HG03025 (cell line): ENCODE measurements at regions not wholly inside any gene's neighbourhood (a gene's known extent, or its start where the extent isn't known, plus 50 kb on each side); places are given as distances from the start of the nearest gene placed in this dataset.

Source experiments
- ATAC-seq: cut with Tn5 transposase; IDR thresholded peaks from one replicate; pipeline ENCODE4 v1.9.1; 2021; ENCODE audit warnings: mild to moderate bottlenecking, moderate library complexity; ENCODE audit not compliant: unreplicated experiment, low FRiP score

DNA sequence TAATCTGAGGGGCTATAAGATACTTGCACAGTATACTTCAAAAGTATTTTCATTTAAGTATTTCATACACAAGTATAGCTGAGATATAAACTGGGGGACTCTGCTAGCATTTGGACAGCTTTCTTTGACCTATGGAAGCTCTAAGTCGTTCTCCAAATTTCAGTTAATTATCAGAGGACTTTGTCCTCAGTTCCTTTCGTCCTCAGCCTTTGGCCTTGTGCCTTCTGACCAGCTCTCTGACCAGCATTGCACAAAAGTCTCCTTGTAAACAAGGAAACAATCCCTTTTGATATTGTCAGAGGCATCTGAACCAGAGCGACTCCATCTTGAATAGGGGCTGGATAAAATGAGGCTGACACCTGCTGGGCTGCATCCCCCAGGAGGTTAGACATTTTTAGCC is 464.0 kb upstream of the FAM241A start:
- no peak for ATAC-seq

DNA sequence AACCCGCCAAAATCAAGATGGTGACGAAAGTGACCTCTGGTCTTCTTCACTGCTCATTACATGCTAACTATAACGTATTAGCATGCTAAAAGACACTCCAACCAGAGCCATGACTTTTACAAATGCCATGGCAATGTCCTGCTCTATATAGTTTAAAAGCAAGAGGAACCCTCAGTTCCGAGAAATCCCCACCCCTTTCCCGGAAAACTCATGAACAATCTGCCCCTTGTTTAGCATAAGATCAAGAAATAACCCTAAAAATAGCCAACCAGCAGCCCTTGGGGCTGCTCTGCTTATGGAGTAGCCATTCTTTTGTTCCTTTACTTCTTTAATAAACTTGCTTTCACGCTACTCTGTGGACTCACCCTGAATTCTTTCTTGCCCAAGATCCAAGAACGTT is 463.5 kb upstream of the FAM241A start:
- ATAC-seq = no peak

DNA sequence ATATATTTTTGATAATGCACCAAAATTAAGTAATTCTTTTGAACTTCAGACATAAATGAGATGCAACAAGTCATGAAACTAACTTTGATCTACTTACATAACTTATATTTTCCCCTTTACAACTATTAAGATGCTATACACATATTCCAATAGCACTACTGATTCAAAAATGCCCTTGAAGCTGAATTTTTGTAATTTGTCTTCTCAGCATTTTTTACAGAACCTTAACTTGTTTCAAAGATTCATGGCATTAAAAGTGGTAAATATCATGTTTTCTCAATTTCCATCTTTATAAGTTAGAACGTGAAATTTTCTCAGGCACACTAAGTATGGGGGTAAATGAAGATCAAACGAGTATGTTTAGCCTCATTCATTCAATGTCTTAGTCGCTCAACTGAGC is 460.0 kb upstream of the FAM241A start:
- no peak for ATAC-seq

DNA sequence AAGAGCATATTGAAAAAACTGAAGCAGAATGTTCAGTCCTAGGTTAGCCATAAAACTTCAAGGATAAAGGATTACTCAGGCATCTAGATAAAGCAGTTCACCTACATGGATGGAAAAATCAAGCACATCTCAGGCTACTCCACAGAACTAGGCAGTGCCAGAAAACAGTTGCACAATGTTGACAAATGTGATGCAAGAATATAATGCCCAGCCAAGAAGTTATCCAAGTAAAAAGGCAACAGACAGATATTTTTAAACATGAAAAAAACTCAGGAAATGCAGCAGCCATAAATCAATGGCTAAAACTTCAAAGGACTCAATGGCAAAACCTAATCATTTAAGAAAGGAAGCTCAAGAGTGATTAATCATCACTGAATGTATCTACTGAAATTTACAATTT is 456.0 kb upstream of the FAM241A start:
- no peak for ATAC-seq

DNA sequence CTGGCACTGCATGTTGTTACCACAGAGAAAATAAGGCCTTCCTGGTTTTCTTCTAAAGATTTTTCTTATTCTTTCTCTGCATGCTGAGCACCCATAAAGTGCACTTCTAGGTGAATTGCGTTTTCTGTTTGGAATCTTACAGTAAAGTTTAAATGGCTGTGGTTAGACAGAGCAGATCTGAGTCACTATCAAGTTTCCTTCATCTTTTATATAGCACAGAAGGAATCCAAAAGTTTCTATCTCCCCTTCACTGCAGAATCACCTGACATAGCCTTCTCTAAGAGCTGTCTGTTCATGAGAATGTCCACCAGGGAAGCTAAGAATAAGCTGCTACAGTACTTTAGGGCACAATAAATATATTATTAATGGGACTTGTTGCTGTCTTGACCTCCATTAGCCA is 455.5 kb upstream of the FAM241A start:
- ATAC-seq = no peak

DNA sequence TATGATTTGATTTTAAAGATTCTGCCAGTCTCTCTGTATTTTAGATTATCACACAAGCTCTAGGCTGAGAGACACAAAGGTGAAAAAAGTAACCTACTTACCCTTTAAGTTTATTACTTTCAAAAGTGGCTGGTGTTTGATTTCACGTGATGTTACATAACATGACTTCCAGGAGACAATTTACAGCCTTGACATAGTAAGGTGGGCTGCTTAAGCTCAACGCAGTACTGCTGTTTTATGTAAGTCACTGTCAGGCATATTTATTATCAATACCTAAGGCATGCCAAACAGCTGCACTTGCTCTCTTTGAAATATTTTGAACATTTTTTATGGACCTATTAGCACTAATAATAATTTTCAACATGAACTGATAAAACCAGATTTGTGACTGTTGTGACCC is 451.5 kb upstream of the FAM241A start:
- no peak for ATAC-seq

DNA sequence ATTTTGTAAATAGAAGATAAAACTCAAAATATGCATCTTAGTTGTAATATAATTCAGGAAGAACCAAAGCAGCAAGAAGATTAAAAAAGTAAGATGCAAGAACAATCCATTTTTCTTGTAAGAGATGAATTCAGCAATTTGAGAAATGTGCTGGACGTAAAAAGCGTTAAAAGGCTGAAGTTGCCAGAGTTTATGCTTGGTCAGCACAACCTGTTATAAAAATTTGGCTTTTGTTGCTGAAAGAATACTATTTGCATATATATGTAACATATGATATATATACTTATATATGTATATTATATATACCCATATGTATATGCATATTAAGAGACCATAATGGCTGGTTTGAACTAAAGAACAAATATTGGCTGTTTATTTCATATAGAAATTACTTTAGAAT is 449.6 kb upstream of the FAM241A start:
- no peak for ATAC-seq

DNA sequence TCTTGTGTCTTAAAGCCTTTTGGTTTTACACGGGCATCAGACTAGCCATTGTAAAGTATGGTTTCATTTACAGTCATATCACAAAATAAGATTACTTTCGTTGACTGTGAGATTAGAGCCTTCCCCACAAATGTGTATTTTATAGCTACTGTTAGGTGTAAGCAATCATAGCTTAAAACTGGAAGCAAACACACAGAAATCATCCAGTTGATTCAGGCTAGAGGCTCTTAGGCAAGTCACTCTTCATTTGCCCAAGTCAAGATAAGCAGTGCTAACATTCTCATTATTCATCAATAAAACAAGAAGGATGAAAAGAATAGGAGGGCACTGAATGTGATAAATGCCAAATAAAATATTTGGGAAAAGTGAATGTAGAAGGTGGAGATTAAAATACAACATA is 448.7 kb upstream of the FAM241A start:
- no peak for ATAC-seq

DNA sequence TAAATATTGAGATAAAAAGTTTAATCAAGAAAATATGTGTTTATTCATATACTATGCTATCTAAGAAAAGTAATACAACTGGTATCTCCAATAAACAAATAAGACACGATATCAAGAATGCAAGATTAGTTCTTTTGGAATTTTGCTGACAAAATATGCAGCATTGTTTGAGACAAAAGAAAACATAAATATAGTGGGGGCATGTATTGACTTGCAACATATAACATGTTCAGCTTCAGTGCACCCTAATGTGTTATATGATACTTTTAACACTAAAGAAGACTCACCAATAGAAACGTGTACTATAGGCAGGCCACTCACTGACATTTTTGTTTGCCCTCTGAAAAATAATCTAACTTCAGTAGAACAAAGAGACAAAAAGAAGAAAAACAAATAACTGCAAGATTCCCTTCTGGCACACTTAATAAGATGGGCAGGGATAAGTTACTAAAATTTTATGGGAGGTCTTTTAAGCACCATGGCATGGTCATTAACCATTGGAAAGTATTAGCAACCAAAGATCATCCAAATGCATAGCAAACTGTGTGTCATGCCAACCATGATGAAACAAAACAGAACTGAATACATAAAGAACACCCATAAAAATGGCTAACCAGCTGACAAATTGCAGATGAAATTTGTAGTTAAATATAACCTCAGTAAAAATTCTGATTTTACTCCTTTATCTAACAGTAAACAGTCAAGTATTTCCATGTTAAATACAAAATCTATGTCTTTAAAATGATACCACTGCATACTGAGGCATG is 447.9 kb upstream of the FAM241A start:
- no peak for ATAC-seq

DNA sequence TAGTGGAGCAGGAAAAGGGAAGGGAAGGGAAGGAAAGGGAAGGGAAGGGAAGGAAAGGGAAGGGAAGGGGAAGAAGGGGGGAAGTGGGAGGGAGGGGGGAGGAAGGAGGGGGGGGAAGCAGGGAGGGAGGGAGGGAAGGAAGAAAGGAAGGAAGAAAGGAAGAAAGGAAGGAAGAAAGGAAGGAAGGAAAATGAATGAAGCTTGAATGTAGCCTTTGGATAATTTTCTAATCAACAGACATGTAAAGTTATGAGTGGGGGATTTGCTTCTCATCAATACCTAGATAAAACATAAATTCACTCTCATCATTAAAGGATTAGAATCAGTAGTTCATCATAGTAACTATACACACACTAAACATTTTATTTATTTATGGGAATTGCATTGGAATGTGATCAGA is 446.9 kb upstream of the FAM241A start:
- ATAC-seq = no peak

DNA sequence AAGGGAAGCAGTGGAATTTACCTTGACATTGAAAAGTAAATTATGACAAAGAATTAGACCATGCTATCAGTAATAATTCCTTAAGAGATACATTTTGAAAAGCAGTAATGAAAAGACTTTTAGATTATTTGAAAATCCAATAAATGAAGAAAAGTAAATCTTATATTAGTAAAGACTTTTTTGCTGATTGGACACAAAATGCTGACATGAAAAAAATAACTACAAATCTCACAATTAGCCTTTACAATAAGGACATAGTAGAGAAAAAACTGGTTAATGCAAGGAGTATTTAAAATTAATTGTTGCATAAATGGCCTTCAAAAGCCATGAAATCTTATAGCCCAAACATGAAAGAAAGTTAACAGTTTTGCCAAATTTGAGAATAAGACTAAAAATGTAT is 446.1 kb upstream of the FAM241A start:
- no peak for ATAC-seq

DNA sequence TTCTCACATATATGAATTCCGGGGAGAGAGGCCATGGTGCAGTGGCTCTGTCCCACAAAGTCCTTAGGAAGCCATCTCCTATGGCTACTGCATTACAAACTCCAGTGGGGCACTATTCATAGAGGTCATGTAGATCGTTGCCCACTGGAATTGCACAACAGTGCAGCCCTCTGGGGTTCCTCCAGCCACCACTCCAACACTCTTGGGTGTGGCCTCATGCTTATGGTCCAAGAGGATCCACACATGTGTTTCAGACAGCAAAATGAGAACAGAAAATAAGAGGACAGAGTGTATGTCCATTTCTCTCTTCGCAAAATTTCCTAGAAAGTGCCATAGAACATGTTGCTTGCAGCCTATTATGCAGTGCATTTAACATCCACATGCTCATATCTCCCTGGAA is 444.2 kb upstream of the FAM241A start:
- ATAC-seq = no peak

DNA sequence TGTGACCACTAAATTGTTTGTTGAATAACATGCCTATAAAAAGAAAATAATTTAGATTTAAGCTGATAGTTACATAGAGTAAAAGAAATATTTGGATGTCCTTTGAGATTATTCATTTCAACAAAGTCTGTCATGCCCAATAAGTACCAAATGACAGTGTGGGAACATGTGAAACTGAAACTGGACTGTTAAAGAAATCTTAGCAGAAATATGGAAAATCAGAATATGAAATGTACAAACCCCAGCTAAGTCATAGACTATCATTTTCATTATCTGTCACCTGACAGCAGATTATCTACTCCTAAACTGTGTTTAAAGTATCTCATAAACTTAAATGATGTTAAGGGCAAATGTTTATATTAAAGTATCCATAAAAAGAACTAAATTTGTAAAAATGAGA is 437.8 kb upstream of the FAM241A start:
- ATAC-seq = no peak

DNA sequence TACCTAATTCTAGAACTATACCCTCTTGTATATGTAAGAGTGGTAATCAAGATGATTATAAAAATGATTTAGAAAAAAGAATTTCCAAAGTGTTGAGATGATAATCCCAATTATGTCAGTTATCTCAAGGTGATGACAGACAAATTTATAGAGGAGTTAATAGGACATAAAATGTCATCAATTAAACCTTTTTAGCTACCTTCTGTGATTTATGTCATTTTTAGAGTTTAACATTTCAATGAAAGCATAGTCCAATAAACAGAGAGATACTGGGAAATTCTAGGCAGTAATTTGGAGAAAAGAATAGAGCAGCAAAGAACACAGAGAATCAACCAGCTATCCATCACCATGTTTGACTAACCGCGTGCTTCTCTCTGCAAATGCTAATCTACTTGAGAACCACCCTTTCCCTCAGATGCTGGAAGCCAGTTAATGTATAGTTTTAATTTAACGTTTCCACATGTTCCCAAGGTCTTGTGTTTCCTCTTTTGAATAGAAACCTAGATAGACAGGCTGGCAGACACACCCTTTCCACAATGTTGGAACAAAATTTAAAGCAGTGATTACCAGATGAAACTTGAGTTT is 433.1 kb upstream of the FAM241A start:
- ATAC-seq = no peak

DNA sequence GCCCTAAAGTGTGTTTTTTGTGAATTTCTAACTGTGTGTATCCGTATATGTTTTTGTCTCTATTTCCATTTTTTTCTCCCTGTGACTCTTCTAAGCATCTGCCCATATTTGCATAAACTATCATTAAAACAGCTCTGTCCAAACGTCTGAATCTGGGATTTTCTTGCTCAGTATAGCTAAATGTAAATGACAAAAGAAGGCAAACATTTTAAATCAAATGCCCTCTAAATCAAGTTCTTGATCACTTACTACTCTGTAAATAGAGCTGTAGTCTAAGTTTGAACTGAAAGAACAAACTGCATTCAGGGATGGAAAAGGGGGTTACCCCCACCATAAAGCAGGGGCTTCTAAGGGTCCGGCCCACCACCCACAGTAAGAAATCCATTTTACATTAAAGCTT is 432.0 kb upstream of the FAM241A start:
- no peak for ATAC-seq

DNA sequence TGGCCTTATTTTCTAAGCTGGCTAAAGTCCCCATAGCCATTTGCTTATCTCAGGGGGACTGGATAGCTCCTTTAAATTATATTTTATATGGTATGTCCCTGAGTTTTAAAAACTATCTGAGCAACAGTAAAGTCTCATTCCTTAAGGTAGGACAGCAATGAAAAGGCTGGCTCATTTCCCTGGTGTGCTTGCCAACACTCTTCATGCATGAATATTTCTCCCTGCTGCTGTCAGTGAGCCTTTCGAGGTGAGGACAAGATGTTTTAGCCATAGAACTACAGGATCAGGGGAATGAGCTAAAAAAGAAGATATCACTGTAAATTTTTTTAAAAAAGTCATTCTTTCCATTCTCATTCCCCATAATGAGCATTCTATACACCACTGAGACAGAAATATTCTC is 427.3 kb upstream of the FAM241A start:
- no peak for ATAC-seq

DNA sequence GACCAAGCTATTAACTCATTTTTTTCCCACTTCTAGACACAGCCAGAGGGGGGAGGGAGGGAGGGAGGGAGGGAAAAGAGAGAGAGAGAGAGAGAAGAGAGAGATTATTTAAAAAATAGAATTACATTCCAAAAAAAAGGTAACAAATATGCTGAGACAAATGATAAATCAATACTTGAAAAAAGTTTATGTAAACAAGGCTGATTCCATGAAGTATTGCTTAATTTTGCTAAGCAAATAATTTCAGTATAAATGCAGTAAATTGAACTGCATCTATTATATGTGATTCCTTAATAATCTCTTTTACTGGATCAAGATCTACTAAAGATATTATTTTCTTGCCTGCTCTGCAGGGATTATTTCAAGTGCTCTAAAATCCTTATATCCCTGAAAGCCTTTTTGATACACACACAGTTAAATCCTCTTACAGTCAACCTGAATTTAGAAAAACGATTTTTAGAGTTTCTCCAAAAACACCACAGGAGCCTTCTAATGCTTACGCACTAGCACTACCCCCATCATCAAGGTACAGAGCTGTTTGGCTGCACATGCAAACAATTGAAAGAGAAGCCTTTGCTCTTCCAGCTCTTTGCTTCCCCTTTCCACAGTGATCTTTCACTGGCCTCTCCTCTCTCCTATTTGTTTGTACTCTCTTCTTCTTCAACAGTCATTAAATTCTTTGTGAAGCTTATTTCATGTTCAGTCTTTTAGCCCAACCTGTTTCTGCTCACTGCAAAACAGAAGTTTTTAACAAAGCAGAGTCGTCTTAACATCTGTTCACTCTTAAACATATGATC is 426.3 kb upstream of the FAM241A start:
- no peak for ATAC-seq

DNA sequence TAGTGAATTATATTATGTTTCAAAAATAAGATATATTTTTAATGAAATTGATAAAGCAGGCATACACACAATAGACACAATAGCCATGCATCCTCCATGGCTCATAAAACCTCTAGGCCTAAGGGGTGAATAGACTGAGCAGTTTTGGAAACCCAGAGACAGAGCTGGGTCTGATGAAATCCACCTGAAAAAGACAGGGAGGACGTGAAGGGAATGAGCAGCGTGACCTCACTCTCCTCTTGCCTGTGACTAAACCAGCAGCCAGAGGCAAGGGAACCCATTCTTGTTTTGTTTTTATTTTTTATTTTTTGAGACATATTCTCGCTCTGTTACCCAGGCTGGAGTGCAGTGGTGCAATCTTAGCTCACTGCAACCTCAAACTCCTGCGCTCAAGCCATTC is 424.4 kb upstream of the FAM241A start:
- ATAC-seq = no peak

DNA sequence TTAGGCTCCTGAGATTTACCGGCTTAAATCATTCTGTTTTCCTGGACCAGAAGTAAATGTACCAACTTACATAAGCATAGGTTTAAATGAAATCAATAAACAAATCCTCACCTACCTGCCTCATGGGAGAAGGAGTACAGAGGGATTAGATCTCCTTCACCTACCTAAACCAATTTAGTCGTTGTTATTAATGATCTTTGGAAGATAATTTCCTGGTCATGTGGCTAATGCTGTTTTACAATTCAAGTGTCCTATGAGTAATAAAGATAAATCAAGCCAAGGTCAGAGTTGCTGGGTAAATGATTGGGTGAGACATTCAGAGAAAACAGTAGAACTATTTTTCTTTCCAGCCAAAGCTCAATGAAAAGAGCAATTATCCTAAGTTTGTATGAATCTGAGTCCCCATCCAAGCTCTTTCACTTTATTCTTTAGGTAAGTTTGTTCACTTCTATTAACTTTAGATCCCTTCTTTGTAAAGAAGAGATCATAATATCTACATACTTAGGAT is 423.0 kb upstream of the FAM241A start:
- ATAC-seq = no peak

DNA sequence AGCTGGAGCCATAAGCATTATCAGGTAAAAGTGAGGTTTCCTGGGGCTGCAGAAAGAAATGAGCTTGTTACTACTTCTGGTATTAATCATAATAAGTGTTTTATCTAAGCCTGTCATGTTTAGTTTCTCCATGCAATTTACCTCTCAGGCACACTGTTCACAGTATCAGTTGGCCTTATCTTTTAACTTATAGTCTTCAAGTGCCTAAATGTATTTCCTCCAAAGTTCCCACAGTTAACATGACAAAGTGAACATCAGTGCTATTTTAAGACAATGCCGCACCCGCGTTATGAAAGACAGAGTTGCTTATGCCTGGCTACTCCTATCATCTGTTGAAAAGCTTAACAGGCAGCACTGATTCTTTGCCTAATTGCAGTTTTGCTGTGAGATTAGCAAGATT is 408.7 kb upstream of the FAM241A start:
- ATAC-seq = no peak

DNA sequence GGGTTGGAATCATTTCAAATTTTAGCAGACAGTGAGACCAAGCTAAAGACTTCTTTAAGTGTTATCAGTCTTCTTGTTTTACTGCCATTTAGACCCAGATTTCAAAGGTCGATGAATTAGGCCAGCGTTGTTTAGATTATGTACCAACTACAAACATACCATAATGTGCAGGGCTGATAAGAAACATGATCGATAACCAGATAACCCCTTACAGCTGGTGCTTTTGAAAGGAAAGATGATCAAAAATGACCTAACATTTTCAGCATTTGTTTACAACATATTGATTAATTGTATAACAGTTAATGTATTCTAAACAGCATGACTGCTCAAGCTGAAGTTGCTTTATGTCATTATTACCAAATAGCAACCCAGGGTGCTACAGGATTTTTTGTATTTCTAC is 400.4 kb upstream of the FAM241A start:
- ATAC-seq = no peak

DNA sequence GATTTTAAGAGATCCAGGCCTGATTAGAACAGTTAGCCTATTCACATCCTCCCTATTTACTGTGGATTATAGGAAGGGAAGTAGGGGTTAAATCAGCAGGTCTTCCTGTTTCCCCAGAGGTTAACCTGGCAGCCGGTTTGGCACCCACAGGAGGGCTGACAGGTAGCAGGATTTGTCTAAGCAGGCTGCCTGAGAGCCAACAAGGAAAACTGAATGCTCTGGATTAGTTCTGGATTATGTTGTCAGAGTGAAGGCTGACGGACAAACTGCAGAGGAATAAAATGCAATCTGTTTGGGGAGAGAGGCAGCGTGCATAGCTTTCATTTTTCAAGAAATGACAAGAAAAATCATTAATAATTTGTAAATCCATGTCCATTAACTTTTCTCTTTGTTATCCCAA is 397.1 kb upstream of the FAM241A start:
- no peak for ATAC-seq
